OCI-LY3 (cell line): ENCODE measurements at regions not wholly inside any gene's neighbourhood (a gene's known extent, or its start where the extent isn't known, plus 50 kb on each side); places are given as distances from the start of the nearest gene placed in this dataset.

Experiments
- H2AFZ ChIP-seq: fragments of 200-600, 300-600 bp; shearing (Covaris generic); 2 replicates; pipeline ENCODE4 v1.6.0; 2014; ENCODE audit warnings: antibody characterized with exemption, low read depth, low read length
- H3K27ac ChIP-seq: fragments of 200-600, 300-600 bp; sonication (generic); 2 replicates; pipeline ENCODE4 v1.5.1; 2014; ENCODE audit warnings: mild to moderate bottlenecking, low read length, moderate library complexity, mixed read lengths
- H3K27me3 ChIP-seq: fragments of 200-600, 300-600 bp; sonication (generic); 2 replicates; pipeline ENCODE4 v1.6.1; 2014; ENCODE audit warnings: low read depth, low read length, mixed read lengths
- H3K36me3 ChIP-seq: fragments of 200-600, 300-600 bp; sonication (generic); replicated peaks from 2 replicates; pipeline ENCODE3; 2014; ENCODE audit warnings: low read depth, low read length, mixed read lengths
- H3K4me1 ChIP-seq: fragments of 300-600, 200-600 bp; sonication (generic); 2 replicates; pipeline ENCODE4 v1.6.1; 2014; ENCODE audit warnings: low read length, mixed read lengths
- H3K4me2 ChIP-seq: fragments of 200-600, 300-600 bp; sonication (generic); 2 replicates; pipeline ENCODE4 v1.6.1; 2014; ENCODE audit warnings: low read length, mixed read lengths
- H3K4me3 ChIP-seq: fragments of 300-600, 200-600 bp; sonication (generic); 2 replicates; pipeline ENCODE4 v1.5.1; 2014; ENCODE audit warnings: antibody characterized with exemption, mild to moderate bottlenecking, low read length, moderate library complexity
- H3K79me2 ChIP-seq: fragments of 300-600, 200-600 bp; shearing (Covaris generic); 2 replicates; pipeline ENCODE4 v1.6.1; 2014; ENCODE audit warnings: mild to moderate bottlenecking, low read length, mixed read lengths
- H3K9ac ChIP-seq: fragments of 300-600, 200-600 bp; shearing (Covaris generic); 2 replicates; pipeline ENCODE4 v1.6.0; 2014; ENCODE audit warnings: mild to moderate bottlenecking, low read length, moderate library complexity
- H3K9me3 ChIP-seq: fragments of 200-600, 300-600 bp; shearing (Covaris generic); 2 replicates; pipeline ENCODE4 v1.6.1; 2014; ENCODE audit warnings: low read length, mixed read lengths; ENCODE audit not compliant: insufficient read depth
- H4K20me1 ChIP-seq: fragments of 200-600, 300-600 bp; sonication (generic); 2 replicates; pipeline ENCODE4 v1.6.1; 2016; ENCODE audit warnings: low read length, mixed read lengths; ENCODE audit not compliant: insufficient read depth
- EZH2phosphoT487 ChIP-seq: fragments of 200-600 bp; shearing (Covaris generic); IDR thresholded peaks from 2 replicates; pipeline ENCODE4 v1.6.1; 2018; ENCODE audit warnings: antibody characterized with exemption, mixed run types, low read depth
- TF ChIP-seq, protein P1 (sequence below): fragments of 200-600, 300-600 bp; sonication (generic); IDR thresholded peaks from 2 replicates; pipeline ENCODE4 v1.5.1; 2014; ENCODE audit warnings: antibody characterized with exemption, low read length, low read depth

DNA sequence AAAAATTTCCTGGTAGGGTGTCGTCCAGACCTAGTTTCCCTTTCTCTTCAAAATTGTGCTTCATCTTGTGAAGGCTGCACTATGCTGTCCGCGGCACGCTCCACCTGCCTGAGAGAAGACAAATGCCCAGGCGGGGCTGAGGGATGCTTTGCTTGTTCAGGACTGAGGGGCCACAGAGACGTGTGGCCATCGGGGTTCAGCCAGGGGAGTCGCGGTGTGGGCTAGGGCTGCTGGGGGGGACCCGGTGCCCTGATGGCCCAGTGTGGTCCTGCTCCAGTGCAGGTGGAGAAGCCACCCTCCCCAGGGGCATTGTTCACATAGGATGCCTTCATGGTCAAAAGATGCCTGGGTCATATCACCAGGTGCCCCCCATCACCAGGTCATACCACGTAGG is 107.8 kb upstream of the SHH start:
- Histone ChIP-seq H3K9ac (no peak overlapping the region), H3K4me3 (no peak overlapping the region), H3K27ac (no peak overlapping the region), H4K20me1 (no peaks in the 10 kb centered on the region), H3K4me1 (no peaks in the 10 kb centered on the region), H3K9me3 (no peaks in the 10 kb centered on the region), H3K36me3 (no peaks in the 10 kb centered on the region), H3K4me2 (no peak overlapping the region), H3K27me3 (no peaks in the 10 kb centered on the region), H3K79me2 (no peaks in the 10 kb centered on the region), H2AFZ (no peak overlapping the region)
- TF ChIP-seq, protein P1, sequence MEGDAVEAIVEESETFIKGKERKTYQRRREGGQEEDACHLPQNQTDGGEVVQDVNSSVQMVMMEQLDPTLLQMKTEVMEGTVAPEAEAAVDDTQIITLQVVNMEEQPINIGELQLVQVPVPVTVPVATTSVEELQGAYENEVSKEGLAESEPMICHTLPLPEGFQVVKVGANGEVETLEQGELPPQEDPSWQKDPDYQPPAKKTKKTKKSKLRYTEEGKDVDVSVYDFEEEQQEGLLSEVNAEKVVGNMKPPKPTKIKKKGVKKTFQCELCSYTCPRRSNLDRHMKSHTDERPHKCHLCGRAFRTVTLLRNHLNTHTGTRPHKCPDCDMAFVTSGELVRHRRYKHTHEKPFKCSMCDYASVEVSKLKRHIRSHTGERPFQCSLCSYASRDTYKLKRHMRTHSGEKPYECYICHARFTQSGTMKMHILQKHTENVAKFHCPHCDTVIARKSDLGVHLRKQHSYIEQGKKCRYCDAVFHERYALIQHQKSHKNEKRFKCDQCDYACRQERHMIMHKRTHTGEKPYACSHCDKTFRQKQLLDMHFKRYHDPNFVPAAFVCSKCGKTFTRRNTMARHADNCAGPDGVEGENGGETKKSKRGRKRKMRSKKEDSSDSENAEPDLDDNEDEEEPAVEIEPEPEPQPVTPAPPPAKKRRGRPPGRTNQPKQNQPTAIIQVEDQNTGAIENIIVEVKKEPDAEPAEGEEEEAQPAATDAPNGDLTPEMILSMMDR: no peak
- no peak for TF ChIP-seq EZH2phosphoT487

- Histone ChIP-seq H3K4me1 (no peaks in the 10 kb centered on the region), H3K9ac (no peak overlapping the region), H3K36me3 (no peaks in the 10 kb centered on the region), H3K27ac (no peak overlapping the region), H3K9me3 (no peaks in the 10 kb centered on the region), H4K20me1 (no peaks in the 10 kb centered on the region), H3K79me2 (no peaks in the 10 kb centered on the region), H3K4me2 (no peak overlapping the region), H3K4me3 (no peak overlapping the region), H2AFZ (no peak overlapping the region), H3K27me3 (no peaks in the 10 kb centered on the region)
- TF ChIP-seq, protein P1: no peak
- no peak for TF ChIP-seq EZH2phosphoT487
These were observed 107.3 kb upstream of the SHH start for GRCh38 chr7:155919391-155920067.

DNA sequence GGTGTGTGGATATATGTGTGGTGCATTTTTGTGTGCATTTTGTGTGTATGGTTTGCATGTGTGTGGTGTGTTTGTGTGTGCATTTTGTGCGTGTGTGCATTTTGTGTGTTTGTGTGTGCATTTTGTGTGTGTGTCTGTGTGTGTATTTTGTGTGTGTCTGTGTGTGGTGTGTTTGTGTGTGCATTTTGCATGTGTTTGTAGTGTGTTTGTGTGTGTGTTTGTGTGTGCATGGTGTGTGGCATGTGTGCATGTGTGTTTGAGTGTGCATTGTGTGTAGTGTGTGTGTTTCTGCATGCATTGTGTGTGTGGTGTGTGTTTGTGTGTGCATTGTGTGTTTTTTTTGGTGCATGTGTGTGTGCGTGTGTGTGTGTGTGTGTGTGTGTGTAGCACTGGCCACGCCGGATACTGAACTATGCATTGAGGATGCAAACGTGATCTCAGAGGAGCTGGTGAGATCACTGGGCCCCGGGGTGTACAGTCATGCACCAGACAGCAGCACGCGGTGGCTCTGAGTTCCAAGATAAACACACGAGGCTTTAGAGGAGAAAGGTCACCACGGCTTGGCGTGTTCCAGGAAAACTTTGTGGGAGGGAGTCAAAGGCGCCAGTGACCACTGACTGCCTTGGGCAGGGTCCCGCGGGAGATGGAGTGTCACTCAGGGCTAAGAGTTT is 106.6 kb upstream of the SHH start:
- Histone ChIP-seq H3K79me2 (no peaks in the 10 kb centered on the region), H4K20me1 (no peaks in the 10 kb centered on the region), H3K4me2 (no peak overlapping the region), H3K27me3 (no peaks in the 10 kb centered on the region), H2AFZ (no peak overlapping the region), H3K4me1 (no peaks in the 10 kb centered on the region), H3K9ac (no peak overlapping the region), H3K9me3 (no peaks in the 10 kb centered on the region), H3K4me3 (no peak overlapping the region), H3K27ac (no peak overlapping the region), H3K36me3 (no peaks in the 10 kb centered on the region)
- TF ChIP-seq, protein P1: no peak
- TF ChIP-seq EZH2phosphoT487: no peak

DNA sequence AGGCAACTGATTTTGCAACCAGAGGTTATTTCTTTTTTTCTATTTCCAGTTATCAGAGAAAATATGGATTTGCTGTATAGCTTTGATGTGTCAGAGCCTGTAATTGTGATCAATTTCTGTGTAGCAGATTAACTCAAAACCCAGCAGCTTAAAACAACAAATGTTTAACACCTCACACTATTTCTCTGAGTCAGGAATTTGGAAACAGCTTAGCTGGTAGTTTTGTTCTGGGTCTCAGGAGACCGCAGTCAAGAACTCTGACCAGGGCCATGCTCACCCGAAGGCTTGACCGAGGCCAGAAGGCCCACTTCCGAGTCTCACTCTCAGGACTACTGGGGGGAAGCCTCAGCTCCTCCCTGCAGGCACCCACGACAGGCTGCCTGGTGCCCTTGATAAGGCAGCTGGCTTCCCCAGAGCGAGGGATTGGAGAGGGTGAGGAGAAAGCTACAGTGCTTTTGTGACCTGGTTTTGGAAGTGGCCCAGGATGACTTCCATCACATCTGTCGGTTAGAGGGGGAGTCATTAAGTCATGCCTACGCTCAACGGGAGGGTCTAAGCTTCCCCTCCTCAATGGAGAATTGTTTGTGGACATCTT is 105.7 kb upstream of the SHH start:
- Histone ChIP-seq H2AFZ (no peak overlapping the region), H3K9me3 (no peaks in the 10 kb centered on the region), H3K27ac (no peak overlapping the region), H4K20me1 (no peaks in the 10 kb centered on the region), H3K4me3 (no peak overlapping the region), H3K9ac (no peak overlapping the region), H3K4me1 (no peaks in the 10 kb centered on the region), H3K27me3 (no peaks in the 10 kb centered on the region), H3K4me2 (no peak overlapping the region), H3K36me3 (no peaks in the 10 kb centered on the region), H3K79me2 (no peaks in the 10 kb centered on the region)
- TF ChIP-seq, protein P1: no peak
- TF ChIP-seq EZH2phosphoT487: no peak
